Natural killer cell (primary cell): ENCODE measurements at regions not wholly inside any gene's neighbourhood (a gene's known extent, or its start where the extent isn't known, plus 50 kb on each side); places are given as distances from the start of the nearest gene placed in this dataset.

Source experiments
- ATAC-seq, 3 donors: fragments of 150-1000 bp in 2 of 3; fragments of 200-7000 bp in 1 of 3; cut with Tn5 transposase; 1 replicate in 1 of 3; 2 replicates in 2 of 3; pipeline ENCODE4 v1.10.0; 2021; ENCODE audit warnings: mild to moderate bottlenecking in 2 of 3, moderate library complexity in 2 of 3
- DNase-seq, 2 donors: peaks; one replicate each; pipeline versions ENCODE4 v3.0.0 to v3.0.0-alpha.2; 2013 to 2021; ENCODE audit warnings: mixed read lengths in 1 of 2
- H3K27ac ChIP-seq: one replicate; pipeline ENCODE4 v1.5.1; 2013; ENCODE audit warnings: mild to moderate bottlenecking, low read length
- H3K27me3 ChIP-seq: one replicate; pipeline ENCODE4 v1.6.1; 2013; ENCODE audit warnings: low read length; ENCODE audit not compliant: control insufficient read depth, insufficient read depth
- H3K36me3 ChIP-seq: one replicate; pipeline ENCODE4 v1.6.1; 2013; ENCODE audit warnings: low read length; ENCODE audit not compliant: control insufficient read depth, insufficient read depth
- H3K4me1 ChIP-seq: one replicate; pipeline ENCODE4 v1.6.1; 2013; ENCODE audit warnings: low read length; ENCODE audit not compliant: control insufficient read depth, insufficient read depth
- H3K4me3 ChIP-seq: one replicate; pipeline ENCODE4 v1.5.1; 2013; ENCODE audit warnings: low read length
- H3K9me3 ChIP-seq: one replicate; pipeline ENCODE4 v1.6.1; 2013; ENCODE audit warnings: low read length; ENCODE audit not compliant: control insufficient read depth, insufficient read depth
- H3K27ac Mint-ChIP-seq, 2 donors: one replicate each; pipeline ENCODE4 v1.8.0; 2022; ENCODE audit warnings: mild to moderate bottlenecking in 2 of 2, mixed read lengths in 2 of 2, moderate library complexity in 1 of 2
- H3K27me3 Mint-ChIP-seq, 2 donors: one replicate each; pipeline ENCODE4 v1.8.0; 2022; ENCODE audit warnings: low read depth in 2 of 2, mixed read lengths in 2 of 2
- H3K36me3 Mint-ChIP-seq: one replicate; pipeline ENCODE4 v1.8.0; 2022; ENCODE audit warnings: mixed read lengths
- H3K4me1 Mint-ChIP-seq, 2 donors: one replicate each; pipeline ENCODE4 v1.8.0; 2022; ENCODE audit warnings: mixed read lengths in 2 of 2
- H3K4me3 Mint-ChIP-seq: one replicate; pipeline ENCODE4 v1.8.0; 2022; ENCODE audit warnings: mild to moderate bottlenecking, moderate library complexity, mixed read lengths
- H3K9me3 Mint-ChIP-seq, 2 donors: one replicate each; pipeline ENCODE4 v1.8.0; 2022; ENCODE audit warnings: mixed read lengths in 2 of 2
- CTCF ChIP-seq: fragments of 200-600 bp; IDR thresholded peaks from one replicate; pipeline ENCODE4 v1.8.0; 2022; ENCODE audit warnings: antibody characterized with exemption
- WGBS: methylation state at CpG from one replicate; pipeline ENCODE4 v1.1.7; 2013; ENCODE audit warnings: missing lambda C conversion rate; ENCODE audit not compliant: insufficient coverage; 5-methylcytosine and 5-hydroxymethylcytosine counted together
- intact Hi-C: fragments of 100-400 bp; cut with micrococcal nuclease; formaldehyde crosslinking; loops from one replicate; pipeline ENCODE4 v1.14.2; 2022

- DNase-seq, result no peak
- intact Hi-C loops, result no loop called here
- 87% methylated on average over 12 of the region's 12 CpGs for WGBS
- ATAC-seq, result no peak
- Histone ChIP-seq H3K27me3 (no peaks in the 10 kb centered on the region), H3K9me3 (no peaks in the 10 kb centered on the region), H3K27ac (no peak overlapping the region), H3K4me3 (no peak overlapping the region), H3K36me3 (no peaks in the 10 kb centered on the region), H3K4me1 (no peaks in the 10 kb centered on the region)
- Mint-ChIP-seq H3K4me1 (no peaks in the 10 kb centered on the region), H3K27ac (no peak overlapping the region), H3K9me3 (peaks cover 3 to 5% of the 10 kb centered on the region in 2 donors), H3K36me3 (no peaks in the 10 kb centered on the region), H3K4me3 (no peak overlapping the region), H3K27me3 (no peaks in the 10 kb centered on the region)
- no peak for TF ChIP-seq CTCF
Measured at GRCh38 chr16:48829336-48830310, 219.6 kb upstream of the N4BP1 start.

- WGBS, result 94% methylated on average over 2 of the region's 2 CpGs
- Histone ChIP-seq H3K4me3 (no peak overlapping the region), H3K9me3 (no peaks in the 10 kb centered on the region), H3K36me3 (no peaks in the 10 kb centered on the region), H3K27me3 (no peaks in the 10 kb centered on the region), H3K4me1 (no peaks in the 10 kb centered on the region), H3K27ac (no peak overlapping the region)
- H3K4me1 Mint-ChIP-seq, result no peaks in the 10 kb centered on the region
- H3K27ac Mint-ChIP-seq, result no peak overlapping the region
- no peak for TF ChIP-seq CTCF
- no peak for ATAC-seq
- H3K36me3 Mint-ChIP-seq, result no peaks in the 10 kb centered on the region
- intact Hi-C loops, result no loop called here
- H3K9me3 Mint-ChIP-seq, result peaks cover 5 to 10% of the 10 kb centered on the region in 2 donors
- no peak overlapping the region for H3K4me3 Mint-ChIP-seq
- no peaks in the 10 kb centered on the region for H3K27me3 Mint-ChIP-seq
- DNase-seq, result no peak
Measured at GRCh38 chr16:48824271-48824670, 214.3 kb upstream of the N4BP1 start.

- no peaks in the 10 kb centered on the region for H3K27me3 Mint-ChIP-seq
- no peak overlapping the region for H3K27ac ChIP-seq
- H3K36me3 Mint-ChIP-seq, result no peaks in the 10 kb centered on the region
- no peak for TF ChIP-seq CTCF
- H3K4me3 ChIP-seq, result no peak overlapping the region
- H3K27me3 ChIP-seq, result no peaks in the 10 kb centered on the region
- H3K9me3 Mint-ChIP-seq, result peaks cover 2 to 10% of the 10 kb centered on the region in 2 donors
- no peaks in the 10 kb centered on the region for H3K9me3 ChIP-seq
- no peaks in the 10 kb centered on the region for H3K4me1 Mint-ChIP-seq
- WGBS, result 96% methylated on average over 5 of the region's 5 CpGs
- ATAC-seq, result no peak
- no peaks in the 10 kb centered on the region for H3K4me1 ChIP-seq
- DNase-seq, result no peak
- intact Hi-C loops, result no loop called here
- no peak overlapping the region for H3K4me3 Mint-ChIP-seq
- H3K36me3 ChIP-seq, result no peaks in the 10 kb centered on the region
- H3K27ac Mint-ChIP-seq, result no peak overlapping the region
Measured at GRCh38 chr16:48822431-48822830, 212.5 kb upstream of the N4BP1 start.
